Lower lobe of right lung (tissue), 2 donors: ENCODE measurements at regions not wholly inside any gene's neighbourhood (a gene's known extent, or its start where the extent isn't known, plus 50 kb on each side); places are given as distances from the start of the nearest gene placed in this dataset.

Experiments used
- ATAC-seq, 2 donors: fragments of 200-7000 bp; cut with Tn5 transposase; one replicate each; pipeline ENCODE4 v1.9.1; 2020 to 2022; ENCODE audit warnings: mild to moderate bottlenecking in 2 of 2, moderate library complexity in 2 of 2
- DNase-seq: peaks from one replicate; pipeline ENCODE4 v3.0.0-alpha.2; 2020
- H3K27ac ChIP-seq: fragments of 200-600 bp; one replicate; pipeline ENCODE4 v1.8.0; 2022
- H3K27me3 ChIP-seq: fragments of 200-600 bp; one replicate; pipeline ENCODE4 v1.8.0; 2022; ENCODE audit warnings: low read depth
- H3K36me3 ChIP-seq: fragments of 200-600 bp; one replicate; pipeline ENCODE4 v1.8.0; 2022; ENCODE audit warnings: mild to moderate bottlenecking
- H3K4me1 ChIP-seq: fragments of 200-600 bp; one replicate; pipeline ENCODE4 v1.8.0; 2022
- H3K4me3 ChIP-seq: fragments of 200-600 bp; one replicate; pipeline ENCODE4 v1.8.0; 2022; ENCODE audit warnings: mild to moderate bottlenecking
- H3K9me3 ChIP-seq: fragments of 200-600 bp; one replicate; pipeline ENCODE4 v1.8.0; 2022
- CTCF ChIP-seq: fragments of 200-600 bp; IDR thresholded peaks from one replicate; pipeline ENCODE4 v1.8.0; 2022; ENCODE audit warnings: antibody characterized with exemption, mild to moderate bottlenecking
- intact Hi-C: fragments of 100-400 bp; cut with DNase I; formaldehyde crosslinking; loops from one replicate; pipeline ENCODE4 v1.11.0; 2022
- donor health status: DM: no; HTN: yes; CAD: no; lungs with severe emphysema.

GRCh38 chr11:100622404-100622803 is 64.7 kb upstream of the ARHGAP42 start:
- H3K27ac ChIP-seq, result no peak overlapping the region
- peaks cover 17% of the 10 kb centered on the region for H3K9me3 ChIP-seq
- H3K36me3 ChIP-seq, result no peaks in the 10 kb centered on the region
- no peak for DNase-seq
- H3K4me1 ChIP-seq, result no peaks in the 10 kb centered on the region
- H3K4me3 ChIP-seq, result no peak overlapping the region
- intact Hi-C loops, result no loop called here
- no peak for TF ChIP-seq CTCF
- no peaks in the 10 kb centered on the region for H3K27me3 ChIP-seq
- ATAC-seq, result no peak

- DNase-seq, result no peak
- no peak for TF ChIP-seq CTCF
These were observed 62.7 kb upstream of the ARHGAP42 start for GRCh38 chr11:100624346-100624745.

GRCh38 chr11:100625041-100625440 is 62.0 kb upstream of the ARHGAP42 start:
- H3K4me3 ChIP-seq, result no peak overlapping the region
- no peaks in the 10 kb centered on the region for H3K36me3 ChIP-seq
- H3K4me1 ChIP-seq, result no peaks in the 10 kb centered on the region
- ATAC-seq (no peak), DNase-seq (no peak)
- H3K27me3 ChIP-seq, result no peaks in the 10 kb centered on the region
- intact Hi-C loops, result no loop called here
- peaks cover 17% of the 10 kb centered on the region for H3K9me3 ChIP-seq
- H3K27ac ChIP-seq, result no peak overlapping the region
- TF ChIP-seq CTCF, result no peak

More at GRCh38 chr11:100624346-100624745, 62.7 kb upstream of the ARHGAP42 start:
- Histone ChIP-seq H3K4me1 (no peaks in the 10 kb centered on the region), H3K9me3 (peaks cover 17% of the 10 kb centered on the region), H3K4me3 (no peak overlapping the region), H3K27me3 (no peaks in the 10 kb centered on the region), H3K27ac (no peak overlapping the region), H3K36me3 (no peaks in the 10 kb centered on the region)
- no peak for ATAC-seq
- intact Hi-C loops, result no loop called here

GRCh38 chr11:100629671-100630070 is 57.4 kb upstream of the ARHGAP42 start:
- Histone ChIP-seq H3K4me3 (no peak overlapping the region), H3K9me3 (no peaks in the 10 kb centered on the region), H3K36me3 (no peaks in the 10 kb centered on the region), H3K27ac (no peak overlapping the region), H3K4me1 (no peaks in the 10 kb centered on the region), H3K27me3 (no peaks in the 10 kb centered on the region)
- intact Hi-C loops, result no loop called here
- ATAC-seq (no peak), DNase-seq (no peak)
- TF ChIP-seq CTCF, result no peak

- ATAC-seq, result no peak
- no peaks in the 10 kb centered on the region for H3K4me1 ChIP-seq
- H3K27ac ChIP-seq, result no peak overlapping the region
- no peak for DNase-seq
- H3K36me3 ChIP-seq, result no peaks in the 10 kb centered on the region
- H3K4me3 ChIP-seq, result no peak overlapping the region
- no peaks in the 10 kb centered on the region for H3K27me3 ChIP-seq
- intact Hi-C loops, result no loop called here
- TF ChIP-seq CTCF, result no peak
- H3K9me3 ChIP-seq, result no peaks in the 10 kb centered on the region
These were observed 56.2 kb upstream of the ARHGAP42 start for GRCh38 chr11:100630898-100631297.

GRCh38 chr11:100631316-100631715 is 55.8 kb upstream of the ARHGAP42 start:
- H3K27ac ChIP-seq, result no peak overlapping the region
- no peak for ATAC-seq
- H3K9me3 ChIP-seq, result no peaks in the 10 kb centered on the region
- H3K4me1 ChIP-seq, result no peaks in the 10 kb centered on the region
- no peak overlapping the region for H3K4me3 ChIP-seq
- no peaks in the 10 kb centered on the region for H3K36me3 ChIP-seq
- TF ChIP-seq CTCF, result no peak
- DNase-seq, result no peak
- intact Hi-C loops, result no loop called here
- H3K27me3 ChIP-seq, result no peaks in the 10 kb centered on the region
